ENCODE measurements at regions not wholly inside any gene's neighbourhood (a gene's known extent, or its start where the extent isn't known, plus 50 kb on each side); places are given as distances from the start of the nearest gene placed in this dataset.

DNA sequence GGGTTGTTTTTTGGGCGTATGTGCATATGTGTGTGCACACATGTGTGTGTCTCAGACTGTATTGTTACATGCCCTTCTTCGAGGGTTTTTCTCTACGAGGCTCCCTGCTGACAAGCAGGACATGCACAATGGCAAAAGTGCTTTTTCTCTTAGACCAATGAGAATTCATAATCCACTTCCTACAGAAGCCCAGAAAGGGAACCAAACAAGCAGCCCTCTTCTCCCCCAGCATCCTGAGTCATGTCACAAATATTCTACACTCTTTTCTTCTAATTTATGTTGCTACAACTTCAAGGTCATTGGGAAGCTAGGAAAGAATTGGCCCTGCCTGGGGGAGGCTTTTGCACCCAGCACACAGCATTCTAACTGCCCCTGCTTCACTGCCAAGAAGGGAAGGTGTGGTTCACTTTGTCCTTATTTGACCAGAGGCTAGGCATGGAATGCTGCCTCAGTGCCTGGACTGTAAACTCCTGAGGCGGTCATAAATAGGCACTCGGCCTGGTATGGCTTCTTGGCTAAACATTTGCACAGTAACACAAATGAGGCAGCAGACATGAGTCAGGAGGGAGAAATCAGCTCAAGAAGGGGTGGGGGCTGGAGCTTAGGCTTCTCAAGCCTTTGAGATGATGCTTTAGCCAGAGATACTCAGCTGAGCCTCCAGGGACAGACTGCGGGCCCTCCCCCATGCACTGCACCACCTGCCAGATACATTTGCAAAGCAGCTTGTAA lies 92.7 kb upstream of the KLF7 start:
- Histone ChIP-seq H3K4me1 (peaks cover 49% of the 10 kb centered on the region), H3K27ac (peak overlapping the region in 1 of 2 donors; percentile 52), H3K36me3 (ENCODE audit: low read depth, missing control alignments) (no peaks in the 10 kb centered on the region), H3K9me3 (no peaks in the 10 kb centered on the region), H3K27me3 (no peaks in the 10 kb centered on the region), H3K4me3 (no peak overlapping the region)
- peak; percentile 90 for DNase-seq
- TF ChIP-seq POLR2A (IDR thresholded peaks at IDR 0.05): no peak
- TF ChIP-seq, protein P1, sequence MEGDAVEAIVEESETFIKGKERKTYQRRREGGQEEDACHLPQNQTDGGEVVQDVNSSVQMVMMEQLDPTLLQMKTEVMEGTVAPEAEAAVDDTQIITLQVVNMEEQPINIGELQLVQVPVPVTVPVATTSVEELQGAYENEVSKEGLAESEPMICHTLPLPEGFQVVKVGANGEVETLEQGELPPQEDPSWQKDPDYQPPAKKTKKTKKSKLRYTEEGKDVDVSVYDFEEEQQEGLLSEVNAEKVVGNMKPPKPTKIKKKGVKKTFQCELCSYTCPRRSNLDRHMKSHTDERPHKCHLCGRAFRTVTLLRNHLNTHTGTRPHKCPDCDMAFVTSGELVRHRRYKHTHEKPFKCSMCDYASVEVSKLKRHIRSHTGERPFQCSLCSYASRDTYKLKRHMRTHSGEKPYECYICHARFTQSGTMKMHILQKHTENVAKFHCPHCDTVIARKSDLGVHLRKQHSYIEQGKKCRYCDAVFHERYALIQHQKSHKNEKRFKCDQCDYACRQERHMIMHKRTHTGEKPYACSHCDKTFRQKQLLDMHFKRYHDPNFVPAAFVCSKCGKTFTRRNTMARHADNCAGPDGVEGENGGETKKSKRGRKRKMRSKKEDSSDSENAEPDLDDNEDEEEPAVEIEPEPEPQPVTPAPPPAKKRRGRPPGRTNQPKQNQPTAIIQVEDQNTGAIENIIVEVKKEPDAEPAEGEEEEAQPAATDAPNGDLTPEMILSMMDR (IDR thresholded peaks at IDR 0.05): no peak
- 25 to 39% methylated on average over 6 of the region's 6 CpGs for WGBS, 2 donors
- intact Hi-C loops (cut with DNase I; ENCODE audit: low total_unique reads): no loop called here

DNA sequence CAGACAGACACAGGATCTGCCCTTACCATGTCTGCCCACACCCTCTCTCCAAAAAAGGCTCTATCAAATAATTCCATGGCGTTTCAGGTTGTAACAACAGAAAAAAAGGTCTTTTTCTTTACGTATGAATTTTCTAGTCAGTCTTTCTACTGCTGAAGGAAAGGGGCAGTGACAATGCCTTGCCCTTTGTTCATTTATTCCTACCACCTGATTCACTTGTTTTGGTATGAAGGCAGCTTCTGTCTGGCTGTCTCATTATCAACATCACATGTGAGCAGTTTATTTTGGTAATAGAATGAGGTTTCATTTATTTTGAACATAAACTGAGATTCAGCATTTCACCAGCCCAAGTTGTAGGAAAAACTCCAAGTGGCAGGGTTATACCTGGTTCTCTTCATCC lies 94.3 kb upstream of the KLF7 start:
- no peaks in the 10 kb centered on the region for H3K9me3 ChIP-seq
- peaks cover 47% of the 10 kb centered on the region for H3K4me1 ChIP-seq
- no peak for TF ChIP-seq POLR2A (IDR thresholded peaks at IDR 0.05)
- WGBS, 2 donors: 59 to 77% methylated on average over 2 of the region's 2 CpGs
- intact Hi-C loops (cut with DNase I; ENCODE audit: low total_unique reads): no loop called here
- H3K27me3 ChIP-seq: no peaks in the 10 kb centered on the region
- no peak for DNase-seq
- no peaks in the 10 kb centered on the region for H3K36me3 ChIP-seq (ENCODE audit: low read depth, missing control alignments)
- H3K4me3 ChIP-seq: no peak overlapping the region
- H3K27ac ChIP-seq: peak overlapping the region in 1 of 2 donors; percentile 52

DNA sequence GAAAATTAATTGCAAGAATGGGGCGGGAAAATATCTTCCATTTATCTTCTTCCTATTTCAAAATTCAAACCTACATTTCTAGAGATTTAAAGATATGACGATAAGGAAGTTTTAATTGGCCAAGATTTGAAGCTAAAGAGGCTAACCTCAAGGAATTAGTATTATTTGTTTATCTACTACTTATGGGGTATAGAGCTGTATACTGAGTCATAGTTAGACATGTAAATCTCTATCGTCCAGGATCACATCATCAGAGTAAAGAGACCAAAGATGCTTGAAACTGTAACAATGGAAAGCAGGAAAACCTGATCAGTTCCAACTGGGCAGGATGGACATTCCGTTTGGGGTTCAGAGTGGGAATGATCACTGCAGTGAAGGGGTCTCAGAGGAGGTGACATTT lies 95.2 kb upstream of the KLF7 start:
- H3K4me1 ChIP-seq: peaks cover 38% of the 10 kb centered on the region
- WGBS, 2 donors: 94 to 95% methylated on average over 4 of the region's 4 CpGs
- DNase-seq: no peak
- intact Hi-C loops (cut with DNase I; ENCODE audit: low total_unique reads): no loop called here
- H3K27me3 ChIP-seq: no peaks in the 10 kb centered on the region
- H3K9me3 ChIP-seq: no peaks in the 10 kb centered on the region
- no peak overlapping the region for H3K4me3 ChIP-seq
- H3K27ac ChIP-seq: no peak overlapping the region
- TF ChIP-seq POLR2A (IDR thresholded peaks at IDR 0.05): no peak
- TF ChIP-seq, protein P1 (IDR thresholded peaks at IDR 0.05): no peak
- no peaks in the 10 kb centered on the region for H3K36me3 ChIP-seq (ENCODE audit: low read depth, missing control alignments)

DNA sequence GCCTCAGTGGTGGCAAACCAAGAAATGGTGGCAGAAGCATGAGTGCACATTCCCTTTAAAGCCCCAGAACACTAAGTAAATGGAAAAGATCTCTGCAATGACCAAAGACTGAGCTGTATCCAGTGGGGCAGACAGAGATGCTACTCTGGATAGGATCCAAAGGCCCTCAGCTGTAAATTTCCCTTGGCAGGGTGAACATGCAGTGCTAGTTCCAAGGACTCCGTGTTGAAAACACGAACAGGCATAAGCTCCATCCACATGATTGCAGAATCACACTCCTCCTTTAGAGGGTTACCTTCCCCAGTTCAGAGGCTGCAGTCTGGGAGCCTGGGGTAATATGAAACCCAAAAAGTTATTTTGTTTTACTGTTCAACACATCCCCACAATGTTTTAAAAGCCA lies 98.6 kb upstream of the KLF7 start:
- intact Hi-C loops (cut with DNase I; ENCODE audit: low total_unique reads): no loop called here
- H3K36me3 ChIP-seq (ENCODE audit: low read depth, missing control alignments): no peaks in the 10 kb centered on the region
- TF ChIP-seq, protein P1 (IDR thresholded peaks at IDR 0.05): no peak
- TF ChIP-seq POLR2A (IDR thresholded peaks at IDR 0.05): no peak
- H3K9me3 ChIP-seq: no peaks in the 10 kb centered on the region
- no peak overlapping the region for H3K27ac ChIP-seq
- no peak for DNase-seq
- H3K4me1 ChIP-seq: peaks cover 8% of the 10 kb centered on the region
- 28% methylated on average over 2 of the region's 2 CpGs for WGBS, 2 donors
- H3K4me3 ChIP-seq: no peak overlapping the region
- H3K27me3 ChIP-seq: no peaks in the 10 kb centered on the region

DNA sequence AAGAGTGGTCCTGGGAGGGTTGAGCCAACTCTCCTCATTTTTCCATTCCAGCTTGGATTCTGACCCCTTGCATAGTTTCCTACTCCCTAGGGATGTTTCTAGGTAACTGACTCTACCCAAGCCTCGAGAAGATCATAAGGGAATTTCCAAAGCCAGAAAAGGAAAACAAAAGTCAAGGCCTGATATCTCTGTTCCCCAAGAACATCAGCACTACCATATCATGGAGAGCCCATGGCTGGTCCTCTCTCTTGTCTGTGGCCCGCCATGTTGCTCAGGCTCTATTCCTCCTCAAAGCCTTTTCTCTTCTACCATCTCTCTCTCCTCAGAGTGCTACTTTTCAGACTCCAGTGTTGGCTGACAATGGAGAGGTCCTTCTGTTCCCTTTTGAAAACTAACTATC lies 99.6 kb upstream of the KLF7 start:
- intact Hi-C loops (cut with DNase I; ENCODE audit: low total_unique reads): no loop called here
- TF ChIP-seq, protein P1 (IDR thresholded peaks at IDR 0.05): no peak
- no peak for TF ChIP-seq POLR2A (IDR thresholded peaks at IDR 0.05)
- Histone ChIP-seq H3K36me3 (ENCODE audit: low read depth, missing control alignments) (no peaks in the 10 kb centered on the region), H3K4me1 (no peaks in the 10 kb centered on the region), H3K27me3 (no peaks in the 10 kb centered on the region), H3K9me3 (no peaks in the 10 kb centered on the region), H3K27ac (no peak overlapping the region), H3K4me3 (no peak overlapping the region)
- WGBS, 2 donors: 65 to 76% methylated on average over 2 of the region's 2 CpGs
- no peak for DNase-seq
